ENCODE measurements at regions not wholly inside any gene's neighbourhood (a gene's known extent, or its start where the extent isn't known, plus 50 kb on each side); places are given as distances from the start of the nearest gene placed in this dataset.
A peak's percentile ranks its signal among the peaks of the same experiment; 100 is the strongest.

- Histone ChIP-seq H3K4me2 (peak overlapping the region; percentile 93), H3K9me3 (no peaks in the 10 kb centered on the region), H3K4me3 (0 out of 3 replicates have a peak overlapping the region, but pooled peaks have one; percentile 14), H3K27ac (peak overlapping the region; percentile 94 to 99), H3K4me1 (peaks cover 60% of the 10 kb centered on the region)
- ChIA-PET CTCF (interaction anchor here (0.7 to 4.8 kb wide), 8 partner anchors 11 to 189 kb away, joined by 3 to 66 read pairs (median 10); no protein-coding TSS in a partner anchor), POLR2A (interaction anchor here (1.0 to 3.8 kb wide), 5 partner anchors 61 to 192 kb away, joined by 3 to 61 read pairs (median 4); partner anchors contain the start of gene UBL3)
- FAIRE-seq (no peak), DNase-seq (ENCODE audit: low read depth in 1 of 2, low spot score in 1 of 2) (peak in 1 of 2 experiments; percentile 25), ATAC-seq (no peak)
- WGBS (ENCODE audit: missing lambda C conversion rate) = 78% methylated on average over 3 of the region's 3 CpGs
- TF ChIP-seq KDM1A (IDR thresholded peaks at IDR 0.05; ENCODE audit: low read depth) (no peak), MAFK (IDR thresholded peaks at IDR 0.05; ENCODE audit: partially characterized antibody) (peak; percentile 75), POLR2A (IDR thresholded peaks at IDR 0.05; ENCODE audit: low read length) (no peak), JUN (IDR thresholded peaks at IDR 0.05) (no peak), TP53 (CRISPR knock-in tag; IDR thresholded peaks at IDR 0.05) (no peak)
Observed at GRCh38 chr13:29922896-29923295, 72.5 kb upstream of the UBL3 start.

- Histone ChIP-seq H3K4me2 (peak overlapping the region; percentile 93), H3K4me3 (no peak overlapping the region), H3K9me3 (no peaks in the 10 kb centered on the region), H3K4me1 (peaks cover 60% of the 10 kb centered on the region), H3K27ac (peak overlapping the region; percentile 94 to 99)
- TF ChIP-seq RARB (CRISPR knock-in tag; IDR thresholded peaks at IDR 0.05) (no peak), RNF2 (IDR thresholded peaks at IDR 0.05; ENCODE audit: borderline replicate concordance, low read depth) (no peak), NFE2L2 (conservative IDR thresholded peaks at IDR 0.05; ENCODE audit: low read length) (peak; percentile 80), TFCP2L1 (CRISPR knock-in tag; IDR thresholded peaks at IDR 0.05) (no peak), MAFK (IDR thresholded peaks at IDR 0.05; ENCODE audit: partially characterized antibody) (peak; percentile 97), JUNB (IDR thresholded peaks at IDR 0.05) (no peak), ZNF302 (CRISPR knock-in tag; IDR thresholded peaks at IDR 0.05) (no peak)
- ChIA-PET POLR2A (interaction anchor here (0.8 to 3.8 kb wide), 3 partner anchors 61 to 73 kb away, joined by 3 to 61 read pairs (median 4); partner anchors contain the start of gene UBL3), CTCF (interaction anchor here (0.7 to 4.8 kb wide), 5 partner anchors 10 to 190 kb away, joined by 3 to 66 read pairs (median 10); partner anchors contain the start of gene UBL3)
- DNase-seq (ENCODE audit: low read depth in 1 of 2, low spot score in 1 of 2) = peak in 1 of 2 experiments; percentile 16
- ATAC-seq = no peak
- no peak for FAIRE-seq
- WGBS (ENCODE audit: missing lambda C conversion rate) = 65% methylated on average over 7 of the region's 7 CpGs
Observed at GRCh38 chr13:29922281-29922821, 71.9 kb upstream of the UBL3 start.

- H3K4me1 ChIP-seq = peaks cover 60% of the 10 kb centered on the region
- no peak for DNase-seq (ENCODE audit: low read depth in 1 of 2, low spot score in 1 of 2)
- CTCF ChIA-PET = interaction anchor here (1.4 to 4.8 kb wide), 4 partner anchors 9 to 191 kb away, joined by 3 to 66 read pairs (median 9); partner anchors contain the start of gene UBL3
- ATAC-seq = no peak
- H3K9me3 ChIP-seq = no peaks in the 10 kb centered on the region
- peak overlapping the region; percentile 94 to 99; a peak in 5 of 6 replicates for H3K27ac ChIP-seq
- POLR2A ChIA-PET = interaction anchor here (0.8 kb wide), 1 partner anchor 71 kb away, joined by 3 read pairs; the partner anchor contains the start of gene UBL3
- FAIRE-seq = no peak
- 94% methylated on average over 6 of the region's 6 CpGs for WGBS (ENCODE audit: missing lambda C conversion rate)
- TF ChIP-seq MAFK (IDR thresholded peaks at IDR 0.05; ENCODE audit: partially characterized antibody) (peak; percentile 91), NPAS2 (CRISPR knock-in tag; IDR thresholded peaks at IDR 0.05; ENCODE audit: borderline replicate concordance) (no peak), CBX8 (IDR thresholded peaks at IDR 0.05) (no peak), BCL3 (IDR thresholded peaks at IDR 0.05) (no peak), NR3C1 (IDR thresholded peaks at IDR 0.05) (no peak), USF2 (IDR thresholded peaks at IDR 0.05) (no peak), CTCF (IDR thresholded peaks at IDR 0.05) (no peak)
- no peak overlapping the region for H3K4me3 ChIP-seq
- H3K4me2 ChIP-seq = no peak overlapping the region
Observed at GRCh38 chr13:29921542-29921941, 71.1 kb upstream of the UBL3 start.

Measured in A549 (cell line).